Uterus (tissue), 2 donors: ENCODE measurements at regions not wholly inside any gene's neighbourhood (a gene's known extent, or its start where the extent isn't known, plus 50 kb on each side); places are given as distances from the start of the nearest gene placed in this dataset.

Experiments
- CTCF ChIP-seq, 4 experiments: fragments of 200-600 bp in 2 of 4; fragments of 450-650 bp in 2 of 4; sonication (generic) in 2 of 4; IDR thresholded peaks; one replicate each; pipeline ENCODE4 v1.5.1; 2016 to 2019; ENCODE audit warnings: antibody characterized with exemption in 4 of 4, mild to moderate bottlenecking in 2 of 4, moderate library complexity in 1 of 4
- POLR2A ChIP-seq, 2 donors: fragments of 450-650 bp; IDR thresholded peaks; one replicate each; pipeline ENCODE4 v1.6.1; 2016; ENCODE audit warnings: antibody characterized with exemption in 2 of 2, mild to moderate bottlenecking in 1 of 2, moderate library complexity in 1 of 2

- TF ChIP-seq CTCF (IDR thresholded peaks at IDR 0.05) (no peak), POLR2A (IDR thresholded peaks at IDR 0.05) (no peak)
Observed at GRCh38 chr18:42364766-42365165, 409.7 kb downstream of the PIK3C3 start.
